GM23338 (cell line): ENCODE measurements at regions not wholly inside any gene's neighbourhood (a gene's known extent, or its start where the extent isn't known, plus 50 kb on each side); places are given as distances from the start of the nearest gene placed in this dataset.

Experiments
- ATAC-seq: fragments of 200-7000 bp; cut with Tn5 transposase; 3 replicates; pipeline ENCODE4 v1.9.1; 2020
- DNase-seq: peaks from one replicate; pipeline ENCODE4 v3.0.0-alpha.2; 2015; ENCODE audit warnings: low spot score
- H2AFZ ChIP-seq: fragments of 200-600 bp; sonication (generic); 2 replicates; pipeline ENCODE4 v1.8.0; 2016; ENCODE audit warnings: antibody characterized with exemption, mild to moderate bottlenecking, moderate library complexity
- H3F3A ChIP-seq: fragments of 200-600 bp; sonication (generic); replicated peaks from 2 replicates; pipeline ENCODE4 v1.8.0; 2017; ENCODE audit warnings: antibody characterized with exemption, mixed run types, low read depth
- H3K27ac ChIP-seq: fragments of 200-600 bp; sonication (generic); 2 replicates; pipeline ENCODE4 v1.6.1; 2016; ENCODE audit warnings: low read depth
- H3K27me3 ChIP-seq: fragments of 200-600 bp; sonication (generic); 2 replicates; pipeline ENCODE4 v1.8.0; 2016; ENCODE audit warnings: mild to moderate bottlenecking, mixed run types, moderate library complexity; ENCODE audit not compliant: insufficient read depth
- H3K36me3 ChIP-seq: fragments of 200-600 bp; sonication (generic); 2 replicates; pipeline ENCODE4 v1.8.0; 2016; ENCODE audit warnings: mild to moderate bottlenecking; ENCODE audit not compliant: insufficient read depth
- H3K4me1 ChIP-seq: fragments of 200-600 bp; sonication (generic); 2 replicates; pipeline ENCODE4 v1.8.0; 2016; ENCODE audit warnings: mild to moderate bottlenecking, moderate library complexity; ENCODE audit not compliant: insufficient read depth
- H3K4me2 ChIP-seq: fragments of 200-600 bp; sonication (generic); 2 replicates; pipeline ENCODE4 v1.7.1; 2017; ENCODE audit warnings: mixed run types
- H3K4me3 ChIP-seq: fragments of 200-600 bp; sonication (generic); 2 replicates; pipeline ENCODE4 v1.6.1; 2016; ENCODE audit warnings: mixed run types
- H3K79me2 ChIP-seq: fragments of 200-600 bp; sonication (generic); replicated peaks from 2 replicates; pipeline ENCODE4 v1.8.0; 2017; ENCODE audit warnings: mild to moderate bottlenecking; ENCODE audit not compliant: insufficient read depth
- H3K9me2 ChIP-seq: fragments of 200-600 bp; sonication (generic); 2 replicates; pipeline ENCODE4 v1.8.0; 2017; ENCODE audit not compliant: insufficient read depth
- H4K20me1 ChIP-seq: fragments of 200-600 bp; sonication (generic); replicated peaks from 2 replicates; pipeline ENCODE4 v1.8.0; 2017; ENCODE audit warnings: mild to moderate bottlenecking; ENCODE audit not compliant: insufficient read depth
- H3K27ac Mint-ChIP-seq: 2 replicates; pipeline ENCODE4 v1.8.0; 2020; ENCODE audit warnings: inconsistent platforms, mild to moderate bottlenecking, moderate library complexity, mixed read lengths
- H3K27me3 Mint-ChIP-seq: 3 replicates; pipeline ENCODE4 v1.8.0; 2022; ENCODE audit warnings: low read depth, mild to moderate bottlenecking, moderate library complexity, mixed read lengths, inconsistent platforms; ENCODE audit not compliant: insufficient read depth, poor library complexity
- H3K36me3 Mint-ChIP-seq: 3 replicates; pipeline ENCODE4 v1.8.0; 2021; ENCODE audit warnings: low read depth, mild to moderate bottlenecking, inconsistent platforms, moderate library complexity, mixed read lengths
- H3K4me1 Mint-ChIP-seq: 3 replicates; pipeline ENCODE4 v1.8.0; 2020; ENCODE audit warnings: mild to moderate bottlenecking, inconsistent platforms, mixed read lengths
- H3K4me3 Mint-ChIP-seq: 3 replicates; pipeline ENCODE4 v1.8.0; 2021; ENCODE audit warnings: moderate library complexity, mild to moderate bottlenecking, inconsistent platforms, mixed read lengths
- H3K9me3 Mint-ChIP-seq: 3 replicates; pipeline ENCODE4 v1.8.0; 2020; ENCODE audit warnings: moderate library complexity, mild to moderate bottlenecking, inconsistent platforms, mixed read lengths
- CREB1 ChIP-seq: fragments of 250-450 bp; sonication (Bioruptor Pico); IDR thresholded peaks from 2 replicates; pipeline ENCODE4 v1.5.0; 2020; ENCODE audit warnings: low read depth, mild to moderate bottlenecking, moderate library complexity
- ETS1 ChIP-seq: IDR thresholded peaks from 2 replicates; pipeline ENCODE4 v1.6.1; 2016; ENCODE audit warnings: antibody characterized with exemption
- EZH2 ChIP-seq: fragments of 200-600 bp; sonication (generic); IDR thresholded peaks from one replicate; pipeline ENCODE4 v1.8.0; 2017; ENCODE audit warnings: antibody characterized with exemption, mild to moderate bottlenecking, low read depth; ENCODE audit not compliant: unreplicated experiment
- EZH2phosphoT487 ChIP-seq: fragments of 200-600 bp; sonication (generic); IDR thresholded peaks from one replicate; pipeline ENCODE4 v1.8.1; 2018; ENCODE audit warnings: antibody characterized with exemption; ENCODE audit not compliant: unreplicated experiment
- JUNB ChIP-seq: IDR thresholded peaks from one replicate; pipeline ENCODE4 v1.6.1; 2016; ENCODE audit warnings: antibody characterized with exemption; ENCODE audit not compliant: unreplicated experiment
- NANOG ChIP-seq: IDR thresholded peaks from 2 replicates; pipeline ENCODE4 v1.6.1; 2016; ENCODE audit warnings: antibody characterized with exemption, borderline replicate concordance
- POLR2AphosphoS5 ChIP-seq: IDR thresholded peaks from 2 replicates; pipeline ENCODE4 v1.6.1; 2016; ENCODE audit warnings: antibody characterized with exemption, low read depth
- ZNF114 ChIP-seq: fragments of 250-450 bp; sonication (Bioruptor Pico); IDR thresholded peaks from 2 replicates; pipeline ENCODE4 v1.5.0; 2020; ENCODE audit warnings: mild to moderate bottlenecking, moderate library complexity
- ZNF331 ChIP-seq: fragments of 250-450 bp; sonication (Bioruptor Pico); IDR thresholded peaks from 2 replicates; pipeline ENCODE4 v1.5.0; 2020; ENCODE audit warnings: low read depth, mild to moderate bottlenecking, moderate library complexity
- TF ChIP-seq, protein P1 (sequence below): fragments of 250-450 bp; sonication (Bioruptor Pico); IDR thresholded peaks from 2 replicates; pipeline ENCODE4 v1.5.0; 2020; ENCODE audit warnings: mild to moderate bottlenecking, moderate library complexity

DNA sequence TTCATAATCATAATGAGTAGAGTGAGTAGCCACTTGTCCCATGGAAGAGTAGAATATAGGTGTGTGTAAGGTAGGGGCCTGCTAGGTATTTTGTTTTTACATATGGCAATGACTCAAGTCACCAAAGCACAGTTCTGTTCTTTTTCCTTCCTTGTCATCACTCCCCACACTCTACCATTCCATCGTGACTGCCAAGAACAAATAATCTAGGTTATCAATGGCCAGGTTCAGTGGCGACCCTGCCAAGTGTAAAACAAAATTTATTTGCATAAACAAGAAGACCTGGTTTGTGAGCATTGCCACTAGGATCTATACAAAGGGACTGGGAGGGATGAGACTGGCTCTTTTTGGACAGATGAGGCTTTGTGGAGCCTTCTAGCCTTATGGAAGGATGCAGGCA, 55.2 kb upstream of the RANBP3L start:
- H3K4me3 ChIP-seq: no peak overlapping the region
- no peak for TF ChIP-seq EZH2phosphoT487
- no peak for TF ChIP-seq ETS1
- no peak for TF ChIP-seq NANOG
- TF ChIP-seq POLR2AphosphoS5: no peak
- TF ChIP-seq ZNF114 (CRISPR knock-in tag): no peak
- no peak for TF ChIP-seq CREB1 (CRISPR knock-in tag)
- TF ChIP-seq JUNB: no peak
- TF ChIP-seq EZH2: no peak
- TF ChIP-seq, protein P1, sequence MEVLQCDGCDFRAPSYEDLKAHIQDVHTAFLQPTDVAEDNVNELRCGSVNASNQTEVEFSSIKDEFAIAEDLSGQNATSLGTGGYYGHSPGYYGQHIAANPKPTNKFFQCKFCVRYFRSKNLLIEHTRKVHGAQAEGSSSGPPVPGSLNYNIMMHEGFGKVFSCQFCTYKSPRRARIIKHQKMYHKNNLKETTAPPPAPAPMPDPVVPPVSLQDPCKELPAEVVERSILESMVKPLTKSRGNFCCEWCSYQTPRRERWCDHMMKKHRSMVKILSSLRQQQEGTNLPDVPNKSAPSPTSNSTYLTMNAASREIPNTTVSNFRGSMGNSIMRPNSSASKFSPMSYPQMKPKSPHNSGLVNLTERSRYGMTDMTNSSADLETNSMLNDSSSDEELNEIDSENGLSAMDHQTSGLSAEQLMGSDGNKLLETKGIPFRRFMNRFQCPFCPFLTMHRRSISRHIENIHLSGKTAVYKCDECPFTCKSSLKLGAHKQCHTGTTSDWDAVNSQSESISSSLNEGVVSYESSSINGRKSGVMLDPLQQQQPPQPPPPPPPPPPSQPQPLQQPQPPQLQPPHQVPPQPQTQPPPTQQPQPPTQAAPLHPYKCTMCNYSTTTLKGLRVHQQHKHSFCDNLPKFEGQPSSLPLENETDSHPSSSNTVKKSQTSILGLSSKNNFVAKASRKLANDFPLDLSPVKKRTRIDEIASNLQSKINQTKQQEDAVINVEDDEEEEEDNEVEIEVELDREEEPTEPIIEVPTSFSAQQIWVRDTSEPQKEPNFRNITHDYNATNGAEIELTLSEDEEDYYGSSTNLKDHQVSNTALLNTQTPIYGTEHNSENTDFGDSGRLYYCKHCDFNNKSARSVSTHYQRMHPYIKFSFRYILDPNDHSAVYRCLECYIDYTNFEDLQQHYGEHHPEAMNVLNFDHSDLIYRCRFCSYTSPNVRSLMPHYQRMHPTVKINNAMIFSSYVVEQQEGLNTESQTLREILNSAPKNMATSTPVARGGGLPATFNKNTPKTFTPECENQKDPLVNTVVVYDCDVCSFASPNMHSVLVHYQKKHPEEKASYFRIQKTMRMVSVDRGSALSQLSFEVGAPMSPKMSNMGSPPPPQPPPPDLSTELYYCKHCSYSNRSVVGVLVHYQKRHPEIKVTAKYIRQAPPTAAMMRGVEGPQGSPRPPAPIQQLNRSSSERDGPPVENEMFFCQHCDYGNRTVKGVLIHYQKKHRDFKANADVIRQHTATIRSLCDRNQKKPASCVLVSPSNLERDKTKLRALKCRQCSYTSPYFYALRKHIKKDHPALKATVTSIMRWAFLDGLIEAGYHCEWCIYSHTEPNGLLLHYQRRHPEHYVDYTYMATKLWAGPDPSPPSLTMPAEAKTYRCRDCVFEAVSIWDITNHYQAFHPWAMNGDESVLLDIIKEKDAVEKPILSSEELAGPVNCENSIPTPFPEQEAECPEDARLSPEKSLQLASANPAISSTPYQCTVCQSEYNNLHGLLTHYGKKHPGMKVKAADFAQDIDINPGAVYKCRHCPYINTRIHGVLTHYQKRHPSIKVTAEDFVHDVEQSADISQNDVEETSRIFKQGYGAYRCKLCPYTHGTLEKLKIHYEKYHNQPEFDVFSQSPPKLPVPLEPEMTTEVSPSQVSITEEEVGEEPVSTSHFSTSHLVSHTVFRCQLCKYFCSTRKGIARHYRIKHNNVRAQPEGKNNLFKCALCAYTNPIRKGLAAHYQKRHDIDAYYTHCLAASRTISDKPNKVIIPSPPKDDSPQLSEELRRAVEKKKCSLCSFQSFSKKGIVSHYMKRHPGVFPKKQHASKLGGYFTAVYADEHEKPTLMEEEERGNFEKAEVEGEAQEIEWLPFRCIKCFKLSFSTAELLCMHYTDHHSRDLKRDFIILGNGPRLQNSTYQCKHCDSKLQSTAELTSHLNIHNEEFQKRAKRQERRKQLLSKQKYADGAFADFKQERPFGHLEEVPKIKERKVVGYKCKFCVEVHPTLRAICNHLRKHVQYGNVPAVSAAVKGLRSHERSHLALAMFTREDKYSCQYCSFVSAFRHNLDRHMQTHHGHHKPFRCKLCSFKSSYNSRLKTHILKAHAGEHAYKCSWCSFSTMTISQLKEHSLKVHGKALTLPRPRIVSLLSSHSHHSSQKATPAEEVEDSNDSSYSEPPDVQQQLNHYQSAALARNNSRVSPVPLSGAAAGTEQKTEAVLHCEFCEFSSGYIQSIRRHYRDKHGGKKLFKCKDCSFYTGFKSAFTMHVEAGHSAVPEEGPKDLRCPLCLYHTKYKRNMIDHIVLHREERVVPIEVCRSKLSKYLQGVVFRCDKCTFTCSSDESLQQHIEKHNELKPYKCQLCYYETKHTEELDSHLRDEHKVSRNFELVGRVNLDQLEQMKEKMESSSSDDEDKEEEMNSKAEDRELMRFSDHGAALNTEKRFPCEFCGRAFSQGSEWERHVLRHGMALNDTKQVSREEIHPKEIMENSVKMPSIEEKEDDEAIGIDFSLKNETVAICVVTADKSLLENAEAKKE (CRISPR knock-in tag): no peak
- TF ChIP-seq ZNF331 (CRISPR knock-in tag): no peak
- no peaks in the 10 kb centered on the region for H3K27me3 ChIP-seq
- Mint-ChIP-seq H3K27me3 (peaks cover 5% of the 10 kb centered on the region), H3K36me3 (no peaks in the 10 kb centered on the region), H3K27ac (no peak overlapping the region), H3K4me3 (no peak overlapping the region), H3K9me3 (no peaks in the 10 kb centered on the region), H3K4me1 (peaks cover 17% of the 10 kb centered on the region; the same call in 2 of the 3 replicates)
- H4K20me1 ChIP-seq: no peaks in the 10 kb centered on the region
- DNase-seq (no peak), ATAC-seq (no peak)
- H3K9me2 ChIP-seq: no peaks in the 10 kb centered on the region
- no peak overlapping the region for H3K27ac ChIP-seq
- no peak overlapping the region for H2AFZ ChIP-seq
- no peaks in the 10 kb centered on the region for H3F3A ChIP-seq
- H3K4me2 ChIP-seq: no peak overlapping the region
- H3K36me3 ChIP-seq: no peaks in the 10 kb centered on the region
- H3K79me2 ChIP-seq: no peaks in the 10 kb centered on the region
- H3K4me1 ChIP-seq: no peaks in the 10 kb centered on the region
